ENCODE measurements at regions not wholly inside any gene's neighbourhood (a gene's known extent, or its start where the extent isn't known, plus 50 kb on each side); places are given as distances from the start of the nearest gene placed in this dataset.

DNA sequence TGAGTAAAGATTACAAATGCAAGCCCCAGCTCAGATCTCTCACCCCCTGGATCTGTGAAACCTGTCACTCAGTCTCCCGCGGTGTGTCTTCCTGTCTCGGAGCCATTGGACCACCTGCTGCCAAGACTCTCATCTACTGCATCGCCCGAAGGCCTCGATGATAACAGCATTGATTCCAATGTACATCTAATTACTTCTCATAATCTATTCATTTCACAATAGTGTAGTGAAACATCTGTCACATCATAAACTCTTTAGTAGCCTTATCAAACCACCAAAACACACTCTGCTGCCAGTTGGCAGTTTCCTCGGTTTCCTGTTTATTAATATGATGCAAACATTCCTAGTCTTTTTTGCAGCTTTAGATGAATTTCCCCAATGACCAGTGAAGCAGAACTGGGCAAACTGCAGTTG, 220.3 kb downstream of the POU4F1 start:
- TF ChIP-seq EZH2phosphoT487 (IDR thresholded peaks at IDR 0.05), result no peak
- TF ChIP-seq, protein P1, sequence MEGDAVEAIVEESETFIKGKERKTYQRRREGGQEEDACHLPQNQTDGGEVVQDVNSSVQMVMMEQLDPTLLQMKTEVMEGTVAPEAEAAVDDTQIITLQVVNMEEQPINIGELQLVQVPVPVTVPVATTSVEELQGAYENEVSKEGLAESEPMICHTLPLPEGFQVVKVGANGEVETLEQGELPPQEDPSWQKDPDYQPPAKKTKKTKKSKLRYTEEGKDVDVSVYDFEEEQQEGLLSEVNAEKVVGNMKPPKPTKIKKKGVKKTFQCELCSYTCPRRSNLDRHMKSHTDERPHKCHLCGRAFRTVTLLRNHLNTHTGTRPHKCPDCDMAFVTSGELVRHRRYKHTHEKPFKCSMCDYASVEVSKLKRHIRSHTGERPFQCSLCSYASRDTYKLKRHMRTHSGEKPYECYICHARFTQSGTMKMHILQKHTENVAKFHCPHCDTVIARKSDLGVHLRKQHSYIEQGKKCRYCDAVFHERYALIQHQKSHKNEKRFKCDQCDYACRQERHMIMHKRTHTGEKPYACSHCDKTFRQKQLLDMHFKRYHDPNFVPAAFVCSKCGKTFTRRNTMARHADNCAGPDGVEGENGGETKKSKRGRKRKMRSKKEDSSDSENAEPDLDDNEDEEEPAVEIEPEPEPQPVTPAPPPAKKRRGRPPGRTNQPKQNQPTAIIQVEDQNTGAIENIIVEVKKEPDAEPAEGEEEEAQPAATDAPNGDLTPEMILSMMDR (IDR thresholded peaks at IDR 0.05), result no peak

Data from neural progenitor cell (in vitro differentiated cells).